Kidney capillary endothelial cell (primary cell): ENCODE measurements at regions not wholly inside any gene's neighbourhood (a gene's known extent, or its start where the extent isn't known, plus 50 kb on each side); places are given as distances from the start of the nearest gene placed in this dataset.

Experiments
- DNase-seq: peaks from one replicate; pipeline ENCODE4 v3.0.0-alpha.2; 2018; ENCODE audit warnings: low spot score

- DNase-seq = no peak
These were observed 507.7 kb downstream of the MN1 start for GRCh38 chr22:27293721-27294445.

- no peak for DNase-seq
These were observed 506.5 kb downstream of the MN1 start for GRCh38 chr22:27295040-27295439.

- DNase-seq = no peak
These were observed 506.0 kb downstream of the MN1 start for GRCh38 chr22:27295605-27296004.

- DNase-seq = no peak
These were observed 505.4 kb downstream of the MN1 start for GRCh38 chr22:27296091-27296675.

- no peak for DNase-seq
These were observed 504.4 kb downstream of the MN1 start for GRCh38 chr22:27297125-27297524.

- DNase-seq = no peak
These were observed 503.2 kb downstream of the MN1 start for GRCh38 chr22:27298332-27298731.

- DNase-seq = no peak
These were observed 502.8 kb downstream of the MN1 start for GRCh38 chr22:27298742-27299141.

GRCh38 chr22:27299181-27300085 lies 502.1 kb downstream of the MN1 start:
- no peak for DNase-seq

GRCh38 chr22:27300536-27301285 lies 500.8 kb downstream of the MN1 start:
- no peak for DNase-seq

- no peak for DNase-seq
These were observed 499.1 kb downstream of the MN1 start for GRCh38 chr22:27302501-27302900.

GRCh38 chr22:27303718-27304117 lies 497.8 kb downstream of the MN1 start:
- DNase-seq = no peak

GRCh38 chr22:27306771-27307170 lies 494.8 kb downstream of the MN1 start:
- DNase-seq = no peak

GRCh38 chr22:27307545-27308247 lies 493.9 kb downstream of the MN1 start:
- no peak for DNase-seq

- DNase-seq = no peak
These were observed 493.0 kb downstream of the MN1 start for GRCh38 chr22:27308513-27308912.

- no peak for DNase-seq
These were observed 491.9 kb downstream of the MN1 start for GRCh38 chr22:27309697-27310096.

GRCh38 chr22:27310966-27311697 lies 490.4 kb downstream of the MN1 start:
- no peak for DNase-seq

- DNase-seq = no peak
These were observed 489.6 kb downstream of the MN1 start for GRCh38 chr22:27311698-27312550.

- no peak for DNase-seq
These were observed 489.0 kb downstream of the MN1 start for GRCh38 chr22:27312565-27312964.

GRCh38 chr22:27312966-27313855 lies 488.3 kb downstream of the MN1 start:
- no peak for DNase-seq
